ENCODE measurements at regions not wholly inside any gene's neighbourhood (a gene's known extent, or its start where the extent isn't known, plus 50 kb on each side); places are given as distances from the start of the nearest gene placed in this dataset.

GRCh38 chr3:74711913-74712512 lies 97.6 kb upstream of the CNTN3 start:
- no peak for DNase-seq (ENCODE audit: low read depth in 3 of 3, low spot score in 2 of 3)

GRCh38 chr3:74709951-74710350 lies 95.5 kb upstream of the CNTN3 start:
- no peak for DNase-seq (ENCODE audit: low read depth in 3 of 3, low spot score in 2 of 3)

- no peak for DNase-seq (ENCODE audit: low read depth in 3 of 3, low spot score in 2 of 3)
Measured at GRCh38 chr3:74693696-74694393, 79.4 kb upstream of the CNTN3 start.

- DNase-seq (ENCODE audit: low read depth in 3 of 3, low spot score in 2 of 3) = no peak
Measured at GRCh38 chr3:74693251-74693650, 78.8 kb upstream of the CNTN3 start.

- no peak for DNase-seq (ENCODE audit: low read depth in 3 of 3, low spot score in 2 of 3)
Measured at GRCh38 chr3:74691946-74692345, 77.5 kb upstream of the CNTN3 start.

- DNase-seq (ENCODE audit: low read depth in 3 of 3, low spot score in 2 of 3) = no peak
Measured at GRCh38 chr3:74673326-74673725, 58.9 kb upstream of the CNTN3 start.

- DNase-seq (ENCODE audit: low read depth in 3 of 3, low spot score in 2 of 3) = no peak
Measured at GRCh38 chr3:74664606-74665005, 50.1 kb upstream of the CNTN3 start.
